ENCODE measurements at regions not wholly inside any gene's neighbourhood (a gene's known extent, or its start where the extent isn't known, plus 50 kb on each side); places are given as distances from the start of the nearest gene placed in this dataset.

GRCh38 chr1:214958486-214958885 lies 124.1 kb upstream of the KCNK2 start:
- TF ChIP-seq CTCF (conservative IDR thresholded peaks at IDR 0.05; ENCODE audit: low read depth, low read length) (no peak), EZH2 (IDR thresholded peaks at IDR 0.05; ENCODE audit: low read length, unreplicated experiment) (no peak), EZH2phosphoT487 (IDR thresholded peaks at IDR 0.05; ENCODE audit: borderline replicate concordance, low read length) (no peak)
